Dermis blood vessel endothelial cell (primary cell): ENCODE measurements at regions not wholly inside any gene's neighbourhood (a gene's known extent, or its start where the extent isn't known, plus 50 kb on each side); places are given as distances from the start of the nearest gene placed in this dataset.
A peak's percentile ranks its signal among the peaks of the same experiment; 100 is the strongest.

Experiments
- DNase-seq: peaks from one replicate; pipeline ENCODE4 v3.0.0; 2010

DNA sequence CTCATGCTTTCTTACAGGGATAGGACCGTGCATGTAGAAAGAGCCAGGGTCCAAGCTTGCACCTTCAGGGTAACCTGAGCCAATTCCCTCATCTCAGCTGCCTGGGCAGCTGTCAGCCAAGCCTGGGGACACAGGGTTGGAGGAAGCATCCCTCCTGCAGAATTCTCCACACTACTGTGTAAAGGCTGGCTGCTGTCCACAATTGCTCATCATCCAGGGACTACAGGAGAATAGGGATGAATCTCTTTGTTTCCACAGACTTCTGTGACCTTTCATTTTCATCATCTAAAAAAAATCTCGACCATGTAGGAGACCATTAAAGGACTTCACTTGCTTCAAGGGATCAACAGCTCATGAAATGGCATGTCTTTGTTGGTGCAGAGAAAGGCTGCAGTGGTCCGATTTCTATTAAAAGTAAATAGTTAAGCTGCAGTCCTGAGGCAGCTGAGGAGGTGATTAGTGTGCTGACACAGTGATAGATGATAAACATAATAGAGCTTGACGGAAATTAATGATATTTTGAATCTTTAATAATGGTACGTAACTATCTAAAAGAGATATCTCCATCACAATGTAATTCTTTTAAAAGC, 74.4 kb upstream of the COPS8 start:
- no peak for DNase-seq

DNA sequence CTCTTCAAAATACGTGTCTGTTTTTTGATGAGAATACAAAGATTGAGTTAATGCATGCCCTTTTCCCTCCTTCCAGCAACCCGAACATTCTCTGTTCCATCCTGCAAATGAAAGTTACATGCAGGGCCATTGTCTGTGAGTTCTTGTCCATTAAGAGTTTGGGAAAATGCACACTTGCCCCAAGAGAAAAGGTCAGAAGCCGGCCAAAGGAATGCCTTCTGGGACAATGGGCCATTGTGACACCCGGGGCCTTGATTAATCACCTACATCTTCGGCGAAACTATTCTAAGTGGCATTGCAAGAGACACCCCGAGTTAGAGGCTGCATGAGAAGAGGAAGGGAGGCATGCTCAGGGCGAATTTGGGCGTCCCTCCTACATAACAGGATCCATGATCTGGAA, 73.7 kb upstream of the COPS8 start:
- peak; percentile 39 for DNase-seq

DNA sequence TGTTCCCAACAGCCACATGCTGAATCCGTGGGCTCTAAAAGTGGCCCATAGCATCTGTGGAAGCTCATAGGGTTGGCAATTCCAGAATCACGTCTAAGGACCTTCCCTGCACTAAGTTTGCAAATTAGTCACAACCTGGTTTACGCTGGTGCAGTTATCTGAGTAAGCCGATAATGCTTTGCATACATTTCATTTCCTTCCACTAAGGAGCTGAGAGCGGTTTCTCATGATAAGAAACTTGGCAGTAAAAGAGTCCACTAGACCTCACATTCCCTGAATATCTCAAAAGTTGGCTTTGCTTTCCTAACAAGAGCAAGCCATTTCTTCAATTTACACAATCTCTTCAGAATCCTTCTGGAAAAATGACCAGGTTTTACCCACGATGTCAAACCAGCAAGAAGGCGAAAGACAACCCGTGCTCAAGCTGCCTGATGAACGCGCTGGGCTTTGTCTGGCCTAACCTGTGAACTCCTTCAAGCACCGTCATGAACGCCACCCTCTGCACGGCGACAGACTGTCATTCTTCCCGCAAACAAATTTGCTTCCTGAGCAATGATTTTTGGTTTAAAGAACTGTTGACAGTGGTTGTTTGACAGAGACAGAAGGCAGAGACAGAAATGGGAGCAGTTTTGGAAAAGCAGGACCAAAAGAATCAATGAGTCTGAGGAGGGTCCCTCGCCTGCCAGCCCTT, 73.0 kb upstream of the COPS8 start:
- peak; percentile 83 for DNase-seq

DNA sequence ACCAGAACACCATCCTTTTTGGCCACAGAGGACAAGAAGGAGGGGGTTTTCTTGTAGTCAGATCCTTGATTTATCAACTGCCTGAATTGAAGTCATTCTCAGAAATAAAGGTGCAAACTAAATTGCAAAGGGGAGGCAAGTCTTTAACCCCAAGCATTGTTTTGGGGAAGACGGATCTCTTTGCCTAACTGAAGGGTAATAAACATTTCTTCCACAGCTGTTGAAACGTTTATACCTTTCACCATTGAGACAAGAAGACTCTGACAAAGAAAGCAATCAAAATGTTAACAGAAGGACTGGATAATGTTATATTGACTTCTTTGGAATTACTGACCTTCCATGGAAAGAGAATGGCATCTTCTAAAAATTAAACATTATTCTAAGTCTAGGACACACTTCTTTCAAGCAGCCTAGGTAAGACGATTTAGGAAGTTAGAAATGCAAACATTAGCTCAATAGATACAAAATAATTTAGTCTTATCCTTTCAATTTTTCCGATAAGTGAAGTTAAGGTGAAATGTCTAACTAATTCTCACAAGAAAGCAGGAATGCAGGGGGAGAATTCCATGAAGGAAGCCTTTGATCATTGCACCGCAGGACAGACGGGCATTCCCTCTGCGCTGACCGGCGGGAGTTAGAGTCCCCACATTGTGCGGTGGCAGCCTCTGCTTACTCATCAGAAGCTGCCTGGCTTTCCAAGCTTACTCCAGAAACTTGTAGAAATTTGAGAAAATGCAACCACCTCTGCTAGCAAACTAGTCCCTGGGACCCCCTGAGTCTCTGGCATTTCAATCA, 69.4 kb upstream of the COPS8 start:
- DNase-seq: no peak

DNA sequence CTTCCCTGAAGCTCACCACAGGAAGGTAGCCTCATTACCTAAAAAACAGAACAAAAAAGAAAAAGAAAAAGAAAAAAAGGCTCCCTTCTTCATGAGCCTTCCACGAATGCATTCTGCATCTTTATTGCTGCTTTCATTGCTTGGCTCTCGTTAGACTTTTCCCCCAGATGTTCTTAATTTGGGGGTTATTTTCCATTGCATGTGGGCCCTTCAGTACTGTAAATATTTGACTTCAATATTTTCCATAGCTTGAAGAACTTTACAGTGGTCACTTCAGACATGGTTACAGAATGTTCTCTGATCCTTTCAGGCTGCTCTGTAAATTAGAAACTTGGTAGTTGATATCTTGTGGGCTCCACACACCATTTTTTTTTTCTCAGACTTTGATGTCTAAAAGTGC, 65.6 kb upstream of the COPS8 start:
- DNase-seq: no peak

DNA sequence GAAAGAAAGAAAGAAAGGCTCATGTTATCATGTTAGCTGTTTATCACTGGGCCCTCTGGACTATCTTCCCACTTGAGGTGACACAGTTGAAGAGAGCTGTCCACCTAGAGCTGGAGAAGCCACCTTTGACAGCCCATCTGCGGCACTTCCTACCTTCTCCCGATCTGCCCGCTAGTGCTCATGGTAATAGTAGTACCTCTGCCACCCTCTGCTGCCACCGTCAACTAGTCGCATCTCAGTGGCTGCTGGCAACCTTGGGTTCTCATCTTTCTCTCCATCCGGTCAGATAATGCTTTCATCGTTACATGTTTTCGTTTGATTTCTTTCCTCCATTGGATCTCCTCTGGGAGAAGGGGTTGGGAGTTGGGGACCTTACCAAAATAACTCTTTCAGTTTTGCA, 63.2 kb upstream of the COPS8 start:
- DNase-seq: no peak

DNA sequence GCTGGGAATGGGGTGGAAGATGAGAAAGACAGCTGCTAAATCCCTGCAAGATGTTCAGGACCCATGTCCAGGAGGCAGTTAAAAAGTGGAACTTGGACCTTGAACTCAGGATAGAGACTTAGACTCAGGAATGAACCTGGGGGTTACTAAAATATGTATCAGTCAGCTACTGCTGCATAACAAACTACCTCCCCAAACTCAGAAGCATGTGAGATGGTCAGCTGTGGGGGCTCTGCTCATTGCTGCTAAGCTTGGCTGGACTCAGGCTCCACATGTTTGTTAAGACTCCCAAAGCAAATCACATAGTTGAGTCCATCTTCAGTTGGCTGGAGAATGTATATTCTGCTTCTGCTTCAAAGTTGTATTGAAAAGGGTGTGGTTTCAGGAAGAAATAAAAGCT, 61.4 kb upstream of the COPS8 start:
- DNase-seq: no peak

DNA sequence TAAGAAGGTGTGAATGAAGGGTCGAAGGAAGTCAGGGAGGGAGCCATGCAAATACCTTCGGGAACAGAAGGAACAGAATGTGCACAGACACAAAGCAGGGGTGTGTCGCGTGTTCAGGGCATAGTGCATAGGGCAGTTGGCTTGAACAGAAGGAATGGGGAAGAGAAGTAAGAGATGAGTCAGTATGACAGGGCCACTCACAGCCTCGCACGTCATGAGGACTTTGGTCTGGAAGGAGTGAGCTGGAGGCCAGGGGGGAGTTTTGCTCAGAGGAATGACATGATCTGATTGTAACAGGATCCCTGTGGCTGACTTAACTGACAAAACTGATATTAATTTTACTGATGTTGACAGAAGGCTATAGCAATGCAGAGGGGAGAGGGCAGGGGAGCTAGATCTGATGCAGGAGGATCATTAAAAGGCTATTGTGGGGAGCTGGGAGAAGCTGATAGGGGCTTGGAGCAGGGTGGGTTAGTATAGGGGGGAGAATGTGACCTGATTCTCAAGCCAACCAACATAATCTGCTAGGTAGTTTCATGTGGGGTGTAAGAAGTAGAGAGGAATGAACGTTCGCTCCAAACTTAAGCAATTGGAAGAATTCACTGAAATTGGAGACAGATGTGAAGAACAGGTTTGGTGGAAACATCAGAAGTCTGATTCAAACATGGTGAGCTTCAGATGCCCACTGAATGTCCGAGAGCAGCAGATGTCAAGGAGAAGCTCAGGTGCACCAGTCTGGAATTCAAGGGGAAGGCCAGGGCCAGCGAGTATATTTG, 60.4 kb upstream of the COPS8 start:
- peak; percentile 13 for DNase-seq

DNA sequence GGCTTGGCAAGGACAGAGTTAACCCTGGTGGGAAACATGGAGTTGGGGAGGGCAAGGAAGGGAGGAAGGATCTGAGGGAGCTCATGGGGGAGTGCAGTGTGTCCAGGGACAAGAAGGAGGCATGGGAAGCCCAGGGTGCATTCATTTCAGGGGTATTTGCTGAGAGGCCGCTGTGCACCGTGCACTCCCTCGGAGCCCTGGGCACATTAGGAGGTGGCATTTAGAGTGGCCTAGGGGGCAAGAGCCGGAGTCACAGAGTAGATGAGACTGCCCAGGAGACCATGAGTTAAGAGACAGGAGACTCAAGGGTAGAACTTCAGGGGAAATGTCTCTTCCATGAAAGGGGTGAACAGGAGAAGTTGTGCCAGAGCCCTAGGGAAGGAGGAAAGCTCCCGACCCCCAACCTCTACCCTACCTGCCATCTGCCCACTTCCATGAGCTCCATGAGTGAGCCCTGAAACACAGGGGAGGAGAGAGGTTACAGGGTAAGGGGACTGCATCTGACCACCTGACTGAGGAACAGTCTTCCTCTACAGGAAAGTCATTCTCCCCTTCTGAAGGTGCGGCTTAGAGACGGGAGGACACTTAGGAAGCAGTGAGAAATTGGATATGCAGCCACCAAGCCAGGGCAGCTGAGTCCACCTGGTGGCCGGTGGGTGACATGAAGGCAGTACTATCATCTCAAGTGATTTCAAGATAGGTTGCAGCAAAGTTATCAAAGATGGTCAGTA, 58.5 kb upstream of the COPS8 start:
- DNase-seq: peak; percentile 90

DNA sequence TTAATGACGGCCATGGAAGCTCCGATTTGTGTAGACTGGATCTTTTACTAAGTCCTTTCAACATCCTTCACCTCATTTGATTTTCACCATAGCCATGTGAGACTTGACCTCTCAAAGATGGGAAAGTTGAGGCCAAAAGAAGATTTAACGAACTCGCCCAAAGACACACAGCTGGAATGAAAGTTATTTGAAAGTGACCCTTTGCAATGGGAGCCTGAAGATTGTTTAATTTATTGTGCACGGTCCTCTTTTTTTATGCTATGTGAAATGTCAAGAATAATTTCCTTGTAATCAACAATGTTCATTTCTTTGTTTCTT, 58.0 kb upstream of the COPS8 start:
- no peak for DNase-seq

DNA sequence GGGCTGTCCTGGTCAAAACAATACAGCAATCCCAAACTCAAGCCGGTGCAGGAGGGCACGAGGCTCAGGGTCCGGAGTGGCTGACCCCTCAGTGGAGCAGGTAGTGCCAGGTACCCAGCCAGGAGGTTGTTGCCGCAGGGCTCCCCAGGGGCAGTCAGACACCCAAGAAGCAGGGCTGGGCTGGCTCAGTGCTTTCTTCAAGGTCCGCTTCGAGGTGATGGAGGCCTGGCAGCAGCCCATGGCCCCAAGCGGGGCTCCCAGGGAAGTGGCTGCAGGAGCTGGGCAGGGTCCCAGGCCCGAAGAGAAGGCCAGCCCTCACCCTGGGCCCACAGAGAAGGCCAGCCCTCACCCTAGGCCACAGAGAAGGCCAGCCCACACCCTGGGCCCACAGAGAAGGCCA, 55.3 kb upstream of the COPS8 start:
- no peak for DNase-seq

DNA sequence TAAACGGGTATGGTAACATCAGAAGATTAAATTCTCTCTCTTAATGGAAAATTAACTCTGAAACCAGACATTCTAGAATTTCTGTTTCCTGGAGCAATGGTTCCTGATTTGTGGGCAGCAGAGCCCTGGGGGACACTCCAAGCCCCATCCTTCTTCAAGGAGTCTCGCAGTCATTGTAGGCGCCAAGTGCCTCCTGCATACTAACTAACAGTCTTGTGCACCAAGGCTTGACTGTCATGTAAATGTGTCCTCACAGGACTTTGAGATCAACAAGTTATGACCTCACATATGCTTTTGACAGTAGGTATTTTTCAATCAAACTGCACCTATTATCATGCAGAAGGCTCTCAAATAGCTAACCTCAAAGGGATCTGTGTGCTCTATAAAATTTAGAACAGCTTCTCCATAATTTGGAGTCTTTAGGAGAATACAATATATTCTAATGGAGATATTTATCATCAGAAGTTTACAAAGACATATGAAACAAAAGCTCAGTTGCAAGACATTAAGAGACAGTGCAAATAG, 52.1 kb upstream of the COPS8 start:
- DNase-seq: no peak

DNA sequence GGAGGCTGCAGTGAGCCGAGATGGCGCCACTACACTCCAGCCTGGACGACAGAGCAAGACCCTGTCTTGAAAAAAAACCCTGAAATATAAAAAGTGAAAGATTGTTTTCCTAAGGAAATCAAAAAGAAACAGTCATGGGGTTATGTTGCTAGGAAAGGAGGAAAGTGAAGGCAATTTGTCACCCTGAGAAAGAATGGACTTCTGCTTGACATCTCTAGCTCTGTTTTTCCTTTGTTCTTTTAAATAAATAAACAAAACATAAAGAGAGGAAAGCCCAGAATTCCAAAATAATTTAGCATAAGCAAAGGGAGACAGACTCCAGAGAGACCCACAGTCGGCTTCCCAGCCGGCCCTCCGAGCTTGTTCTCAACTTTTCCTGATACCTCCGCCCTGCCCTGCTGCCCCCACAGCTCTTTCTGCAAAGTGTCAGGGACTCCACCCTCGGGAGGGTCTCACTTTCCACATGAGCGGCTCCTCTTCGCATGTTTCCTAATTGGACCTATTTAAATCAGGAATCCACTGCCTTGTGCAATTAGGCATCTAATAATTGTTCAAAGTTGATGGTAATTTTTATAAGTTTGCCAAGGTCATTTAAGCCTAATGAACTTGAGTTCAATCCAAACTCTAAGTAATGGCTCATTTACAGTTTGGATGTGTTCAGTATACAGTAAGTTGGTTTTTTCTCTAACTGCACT, 49.8 kb upstream of the COPS8 start:
- no peak for DNase-seq
